T-helper 17 cell (primary cell): ENCODE measurements at regions not wholly inside any gene's neighbourhood (a gene's known extent, or its start where the extent isn't known, plus 50 kb on each side); places are given as distances from the start of the nearest gene placed in this dataset.
"Not testable (repeated sequence)": the region's sequence is repeated elsewhere in the genome, so short reads cannot be mapped to it uniquely, and the experiment has no call there.

ENCODE experiments used
- ATAC-seq: fragments of 150-1000 bp; cut with Tn5 transposase; 2 replicates; pipeline ENCODE4 v1.10.0; 2021; ENCODE audit warnings: mild to moderate bottlenecking, moderate library complexity
- DNase-seq, 3 donors: peaks; one replicate each; pipeline versions ENCODE4 v3.0.0 to v3.0.0-alpha.2; 2020 to 2021
- H3K9me3 ChIP-seq: one replicate; pipeline ENCODE4 v1.7.0; 2013; ENCODE audit warnings: low read length, mild to moderate bottlenecking; ENCODE audit not compliant: control insufficient read depth, poor library complexity, severe bottlenecking
- H3K27ac Mint-ChIP-seq: one replicate; pipeline ENCODE4 v1.8.0; 2022; ENCODE audit warnings: mild to moderate bottlenecking, moderate library complexity, mixed read lengths
- H3K27me3 Mint-ChIP-seq: one replicate; pipeline ENCODE4 v1.8.0; 2022; ENCODE audit warnings: mixed read lengths
- H3K36me3 Mint-ChIP-seq: one replicate; pipeline ENCODE4 v1.8.0; 2022; ENCODE audit warnings: low read depth, mixed read lengths
- H3K4me1 Mint-ChIP-seq: one replicate; pipeline ENCODE4 v1.8.0; 2022; ENCODE audit warnings: mild to moderate bottlenecking, mixed read lengths
- H3K4me3 Mint-ChIP-seq: one replicate; pipeline ENCODE4 v1.8.0; 2022; ENCODE audit warnings: mild to moderate bottlenecking, moderate library complexity, mixed read lengths

DNA sequence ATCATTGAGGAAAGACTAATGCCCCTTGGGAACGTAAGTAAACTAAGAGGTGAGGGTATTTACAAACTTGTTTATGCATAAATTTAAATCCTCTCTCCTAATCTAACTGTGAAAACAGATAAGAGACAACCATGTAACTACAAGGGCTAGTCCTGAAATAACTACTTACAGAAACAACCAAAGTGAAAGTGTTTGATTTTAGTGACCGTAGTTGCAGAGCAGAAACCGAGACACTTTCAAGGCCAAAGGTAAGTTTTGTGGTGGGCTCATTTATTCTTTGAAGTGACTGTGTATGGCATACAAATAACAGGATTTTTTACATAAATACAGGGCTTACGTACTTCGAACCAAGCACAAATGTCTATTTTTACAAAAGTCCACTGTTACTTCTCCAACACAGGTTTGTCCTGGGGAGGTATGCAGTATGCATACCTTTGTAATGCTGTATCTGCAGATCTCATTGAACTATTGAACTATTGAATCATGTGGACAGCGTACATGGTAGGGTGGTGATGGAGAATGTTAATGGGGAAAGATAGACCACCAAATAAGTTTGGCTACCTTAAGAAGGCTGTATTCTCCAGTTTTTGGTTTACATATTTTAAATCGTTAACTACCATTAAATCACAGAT, 99.6 kb upstream of the RBMS3 start:
- no peaks in the 10 kb centered on the region for H3K27me3 Mint-ChIP-seq
- no peak overlapping the region for H3K4me3 Mint-ChIP-seq
- no peaks in the 10 kb centered on the region for H3K4me1 Mint-ChIP-seq

DNA sequence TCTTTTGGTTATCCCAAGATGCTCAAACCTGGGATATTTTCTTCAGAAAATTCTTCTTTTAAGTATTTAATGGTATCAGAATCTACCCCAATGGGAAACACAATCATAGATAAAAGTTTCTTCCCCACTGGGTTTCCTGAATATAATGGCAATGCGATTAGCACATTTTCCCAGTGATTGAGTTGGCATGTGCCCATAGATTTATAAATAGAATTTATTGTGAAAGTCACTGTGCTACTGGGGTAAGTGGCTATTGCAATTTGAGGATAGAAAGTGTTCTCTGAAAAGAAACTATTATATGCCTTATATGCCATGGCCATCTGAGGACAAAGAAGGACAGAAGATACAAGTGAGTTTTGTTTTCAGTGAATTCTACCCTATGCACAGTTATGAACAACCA, 99.0 kb upstream of the RBMS3 start:
- Mint-ChIP-seq H3K27me3 (no peaks in the 10 kb centered on the region), H3K27ac (no peak overlapping the region), H3K4me3 (no peak overlapping the region), H3K36me3 (no peaks in the 10 kb centered on the region), H3K4me1 (no peaks in the 10 kb centered on the region)
- ATAC-seq (no peak), DNase-seq (no peak)
- no peaks in the 10 kb centered on the region for H3K9me3 ChIP-seq

More for the DNA sequence above, 99.6 kb upstream of the RBMS3 start:
- no peak for DNase-seq
- no peak overlapping the region for H3K27ac Mint-ChIP-seq
- ATAC-seq, result no peak
- no peaks in the 10 kb centered on the region for H3K9me3 ChIP-seq
- H3K36me3 Mint-ChIP-seq, result no peaks in the 10 kb centered on the region

GRCh38 chr3:29182828-29183227, 98.0 kb upstream of the RBMS3 start:
- H3K4me1 Mint-ChIP-seq, H3K4me3 Mint-ChIP-seq, H3K9me3 ChIP-seq, H3K27ac Mint-ChIP-seq, H3K36me3 Mint-ChIP-seq, ATAC-seq, H3K27me3 Mint-ChIP-seq, DNase-seq: not testable (repeated sequence)

DNA sequence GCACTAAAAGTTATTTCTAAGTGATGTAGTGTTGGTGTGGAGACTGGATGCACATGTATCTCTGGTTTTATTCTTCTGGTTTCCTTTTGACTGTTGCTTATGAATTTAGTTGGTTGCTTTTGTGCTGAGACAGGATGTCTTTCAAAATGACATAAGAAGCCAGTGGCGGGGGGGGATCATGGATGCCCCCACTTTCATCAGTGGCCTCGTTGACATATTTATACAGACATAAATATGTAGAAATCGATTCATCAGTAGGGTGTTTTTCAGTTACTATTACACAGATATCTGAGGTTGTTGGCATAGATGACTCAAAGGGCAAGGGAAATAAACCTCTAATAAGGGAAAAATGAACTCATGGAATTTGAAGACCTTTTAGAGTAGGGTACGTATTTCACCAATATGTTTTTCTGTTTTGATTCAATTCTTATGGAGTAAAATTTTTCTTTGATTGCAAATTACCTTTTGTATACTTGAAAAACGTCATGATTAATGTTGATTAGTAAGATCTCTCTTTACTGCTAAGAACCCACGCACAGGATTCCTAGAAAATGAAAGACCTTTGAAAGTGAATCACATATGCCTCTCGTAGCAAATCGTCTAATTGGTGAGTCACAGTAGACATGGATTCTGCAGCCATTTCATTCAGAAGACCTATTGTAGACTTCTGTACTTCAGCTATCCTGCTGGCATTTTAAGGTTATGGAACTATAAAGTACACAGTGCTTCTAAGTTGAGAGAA, 97.4 kb upstream of the RBMS3 start:
- Mint-ChIP-seq H3K4me3 (no peak overlapping the region), H3K27ac (no peak overlapping the region)

DNA sequence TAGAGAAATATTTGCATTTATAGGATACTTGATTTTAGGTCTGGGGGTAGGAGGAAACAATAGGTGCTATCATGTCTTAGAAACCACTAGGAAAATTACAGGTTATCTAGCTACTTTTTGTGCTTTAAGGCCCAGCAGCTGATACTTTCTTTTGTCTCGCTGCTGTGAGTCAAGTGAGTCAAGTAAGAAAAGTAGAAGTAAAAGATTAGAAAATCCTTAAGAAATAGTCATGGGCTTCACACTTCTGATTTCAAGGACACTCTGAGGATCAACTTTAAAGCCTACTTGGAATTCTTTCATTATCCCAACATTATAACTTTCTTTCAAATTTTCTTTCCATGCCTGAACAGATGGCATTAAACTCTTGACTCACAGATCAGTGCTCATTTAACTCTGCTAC, 95.2 kb upstream of the RBMS3 start:
- DNase-seq (no peak), ATAC-seq (no peak)
- Mint-ChIP-seq H3K27me3 (no peaks in the 10 kb centered on the region), H3K27ac (no peak overlapping the region), H3K36me3 (no peaks in the 10 kb centered on the region), H3K4me3 (no peak overlapping the region), H3K4me1 (no peaks in the 10 kb centered on the region)
- no peaks in the 10 kb centered on the region for H3K9me3 ChIP-seq

More for the DNA sequence above, 97.4 kb upstream of the RBMS3 start:
- H3K4me1 Mint-ChIP-seq, result no peaks in the 10 kb centered on the region
- no peaks in the 10 kb centered on the region for H3K9me3 ChIP-seq
- ATAC-seq (no peak), DNase-seq (no peak)
- H3K27me3 Mint-ChIP-seq, result no peaks in the 10 kb centered on the region
- H3K36me3 Mint-ChIP-seq, result no peaks in the 10 kb centered on the region

DNA sequence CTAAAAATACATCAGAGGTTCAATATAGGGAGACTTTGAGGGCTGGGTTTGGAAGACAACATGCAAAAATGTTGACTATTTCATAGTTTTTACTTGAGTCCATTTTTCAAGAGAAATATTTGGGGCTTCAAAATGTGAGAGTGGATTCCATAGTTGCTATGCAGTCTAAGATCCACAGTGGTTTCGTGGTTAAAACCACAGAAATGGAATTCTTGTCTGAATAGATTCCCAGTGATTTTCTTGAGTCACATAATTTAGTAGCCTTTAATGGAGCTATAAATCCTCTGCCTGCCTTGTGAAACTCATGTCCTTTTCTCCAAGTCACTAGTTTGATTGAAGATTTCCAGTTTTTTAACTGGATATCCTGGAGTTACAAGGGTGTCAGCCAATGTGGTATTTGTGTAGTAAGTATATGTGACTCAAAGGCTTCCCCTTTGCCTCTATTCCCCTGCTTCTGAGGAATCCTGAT, 94.7 kb upstream of the RBMS3 start:
- H3K36me3 Mint-ChIP-seq, result no peaks in the 10 kb centered on the region
- DNase-seq, result no peak
- no peak for ATAC-seq
- H3K4me3 Mint-ChIP-seq, result no peak overlapping the region
- no peak overlapping the region for H3K27ac Mint-ChIP-seq
- H3K4me1 Mint-ChIP-seq, result no peaks in the 10 kb centered on the region
- H3K27me3 Mint-ChIP-seq, result no peaks in the 10 kb centered on the region
- H3K9me3 ChIP-seq, result no peaks in the 10 kb centered on the region

GRCh38 chr3:29186982-29187725, 93.7 kb upstream of the RBMS3 start:
- ATAC-seq, result no peak
- DNase-seq, result no peak
- Mint-ChIP-seq H3K4me3 (no peak overlapping the region), H3K4me1 (no peaks in the 10 kb centered on the region), H3K27ac (no peak overlapping the region), H3K36me3 (no peaks in the 10 kb centered on the region), H3K27me3 (no peaks in the 10 kb centered on the region)
- no peaks in the 10 kb centered on the region for H3K9me3 ChIP-seq

DNA sequence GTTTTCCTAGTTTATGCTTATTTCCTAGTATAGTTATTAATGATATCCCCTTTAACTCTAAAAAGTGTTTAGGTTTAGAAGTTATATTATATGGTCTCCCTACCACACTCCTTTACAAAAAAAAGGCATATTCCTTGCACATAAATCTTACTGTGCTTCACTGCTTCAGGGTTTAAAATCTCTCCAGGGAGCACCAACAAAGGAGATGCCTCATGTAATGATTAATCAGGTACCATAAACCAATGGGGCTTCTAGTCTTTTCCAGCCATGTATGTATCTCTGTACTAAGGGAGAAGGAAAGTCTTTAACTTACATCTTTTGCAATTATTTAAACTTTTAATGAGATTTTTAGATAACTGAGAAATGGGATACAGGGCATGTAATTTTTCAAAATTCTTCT, 91.5 kb upstream of the RBMS3 start:
- no peaks in the 10 kb centered on the region for H3K36me3 Mint-ChIP-seq

DNA sequence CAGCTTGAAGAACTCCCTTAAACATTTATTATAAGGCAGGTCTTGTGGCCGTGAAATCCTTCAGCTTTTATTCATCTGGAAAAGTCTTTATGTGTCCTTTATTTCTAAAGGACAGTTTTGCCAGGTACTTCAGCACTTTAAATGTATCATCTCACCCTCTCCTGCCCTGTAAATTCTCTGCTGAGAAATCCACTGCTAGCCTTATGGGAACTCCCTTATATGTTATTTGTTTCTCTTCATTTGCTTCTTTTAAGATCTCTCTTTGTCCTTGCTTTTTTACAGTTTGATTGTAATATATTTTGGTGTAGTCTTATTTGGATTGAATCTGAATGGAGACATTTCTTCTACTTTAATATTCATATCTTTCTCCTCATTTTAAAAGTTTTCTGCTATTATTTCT, 86.7 kb upstream of the RBMS3 start:
- DNase-seq (no peak), ATAC-seq (no peak)
- H3K4me3 Mint-ChIP-seq, result no peak overlapping the region
- no peaks in the 10 kb centered on the region for H3K27me3 Mint-ChIP-seq
- no peaks in the 10 kb centered on the region for H3K9me3 ChIP-seq
- H3K27ac Mint-ChIP-seq, result no peak overlapping the region
- no peaks in the 10 kb centered on the region for H3K36me3 Mint-ChIP-seq
- no peaks in the 10 kb centered on the region for H3K4me1 Mint-ChIP-seq

More for the DNA sequence above, 91.5 kb upstream of the RBMS3 start:
- no peak for ATAC-seq
- Mint-ChIP-seq H3K27ac (no peak overlapping the region), H3K4me3 (no peak overlapping the region), H3K27me3 (no peaks in the 10 kb centered on the region), H3K4me1 (no peaks in the 10 kb centered on the region)
- H3K9me3 ChIP-seq, result no peaks in the 10 kb centered on the region
- DNase-seq, result no peak

DNA sequence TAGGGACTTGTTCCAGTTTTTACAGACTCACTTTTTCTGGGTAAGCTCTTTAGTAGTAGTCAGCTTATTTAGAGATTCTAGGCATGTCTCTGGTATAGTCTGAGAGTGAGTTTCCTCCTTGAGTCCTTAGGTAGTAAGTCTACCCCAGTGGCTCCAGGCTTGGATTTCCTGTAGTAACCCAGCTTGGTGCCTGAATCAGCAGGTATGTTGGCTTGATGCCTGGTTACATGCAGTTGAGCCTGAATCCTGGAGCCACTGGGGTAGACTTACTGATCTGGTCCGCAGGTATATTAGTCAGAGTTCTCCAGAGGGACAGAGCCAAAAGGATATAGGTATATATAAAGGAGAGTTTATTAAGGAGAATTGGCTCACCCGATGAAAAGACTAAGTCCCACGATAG, 85.8 kb upstream of the RBMS3 start:
- no peak for ATAC-seq
- no peak for DNase-seq
- no peaks in the 10 kb centered on the region for H3K36me3 Mint-ChIP-seq
- H3K27ac Mint-ChIP-seq, result no peak overlapping the region
- H3K27me3 Mint-ChIP-seq, result no peaks in the 10 kb centered on the region
- H3K4me1 Mint-ChIP-seq, result no peaks in the 10 kb centered on the region
- no peak overlapping the region for H3K4me3 Mint-ChIP-seq
- H3K9me3 ChIP-seq, result no peaks in the 10 kb centered on the region

- Mint-ChIP-seq H3K27ac (no peak overlapping the region), H3K27me3 (no peaks in the 10 kb centered on the region), H3K4me3 (no peak overlapping the region), H3K4me1 (no peaks in the 10 kb centered on the region), H3K36me3 (no peaks in the 10 kb centered on the region)
- ATAC-seq (no peak), DNase-seq (no peak)
- no peaks in the 10 kb centered on the region for H3K9me3 ChIP-seq
These were observed 79.3 kb upstream of the RBMS3 start for GRCh38 chr3:29201604-29202003.

DNA sequence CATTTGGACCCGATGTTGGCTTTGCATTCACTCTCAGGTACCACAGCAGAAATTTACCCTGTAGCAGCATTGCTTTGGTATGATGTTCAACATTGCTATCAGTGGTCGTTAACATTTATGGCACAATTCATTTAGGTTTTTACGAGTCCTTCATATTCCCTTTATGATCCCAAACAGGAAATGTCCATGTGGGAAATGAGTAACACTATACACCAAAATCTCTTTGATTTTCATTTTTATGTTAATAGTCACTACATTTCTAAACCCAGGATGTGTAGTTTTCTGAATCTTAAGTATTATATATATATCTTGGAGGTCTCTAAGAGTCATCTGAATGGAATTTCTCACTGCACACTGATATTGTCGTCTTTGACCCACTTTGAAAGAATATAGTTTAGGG, 78.5 kb upstream of the RBMS3 start:
- Mint-ChIP-seq H3K4me3 (no peak overlapping the region), H3K4me1 (no peaks in the 10 kb centered on the region), H3K36me3 (no peaks in the 10 kb centered on the region), H3K27me3 (no peaks in the 10 kb centered on the region), H3K27ac (no peak overlapping the region)
- no peaks in the 10 kb centered on the region for H3K9me3 ChIP-seq
- no peak for ATAC-seq
- DNase-seq, result no peak

DNA sequence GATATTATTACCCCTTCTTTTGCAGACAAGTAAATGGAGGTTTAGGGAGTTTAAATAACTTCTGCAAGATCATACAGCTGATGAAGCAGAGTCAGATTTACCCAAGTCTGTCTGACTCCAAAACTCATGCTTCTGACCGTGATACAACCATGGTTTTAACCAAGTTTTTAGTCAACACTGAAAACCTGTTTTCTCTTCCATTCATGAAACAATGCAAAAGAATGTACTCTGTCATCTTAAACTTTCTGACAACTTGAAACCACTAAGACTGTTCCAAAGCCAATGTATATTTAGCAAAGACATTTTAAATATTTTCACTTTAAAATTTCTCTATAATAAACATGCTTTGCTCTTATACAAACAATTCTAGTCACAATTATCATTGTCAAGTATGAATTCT, 77.0 kb upstream of the RBMS3 start:
- Mint-ChIP-seq H3K27me3 (no peaks in the 10 kb centered on the region), H3K27ac (no peak overlapping the region), H3K4me1 (no peaks in the 10 kb centered on the region), H3K36me3 (no peaks in the 10 kb centered on the region), H3K4me3 (no peak overlapping the region)
- H3K9me3 ChIP-seq, result no peaks in the 10 kb centered on the region
- ATAC-seq (no peak), DNase-seq (no peak)
